ENCODE measurements at regions not wholly inside any gene's neighbourhood (a gene's known extent, or its start where the extent isn't known, plus 50 kb on each side); places are given as distances from the start of the nearest gene placed in this dataset.

DNA sequence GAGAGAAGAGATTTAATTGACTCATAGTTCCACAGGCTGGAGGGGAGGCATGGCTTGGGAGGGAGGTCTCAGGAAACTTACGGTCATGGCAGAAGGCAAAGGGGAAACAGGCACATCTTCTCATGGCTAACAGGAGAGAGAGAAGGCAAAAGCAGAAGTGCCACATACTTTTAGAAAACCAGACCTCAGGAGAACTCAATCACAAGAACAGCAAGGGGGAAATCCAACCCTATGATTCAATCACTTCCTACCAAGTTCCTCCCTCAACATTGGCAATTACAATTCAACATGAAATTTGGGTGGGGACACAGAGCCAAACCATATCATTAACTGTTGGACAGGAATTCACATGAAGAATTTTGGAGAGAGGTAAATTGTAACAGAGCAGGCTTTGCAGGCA lies 485.3 kb upstream of the PITX2 start:
- TF ChIP-seq SUZ12 (IDR thresholded peaks at IDR 0.05; ENCODE audit: extremely low read depth, insufficient read depth, insufficient read length), result no peak
- TF ChIP-seq ZNF274 (IDR thresholded peaks at IDR 0.05; ENCODE audit: low read depth, low read length), result no peak

Measured in NT2/D1 (cell line).